Stimulated activated naive B cell treated with anti-CD40 and anti-IgM and Interleukin-4, amounts not matched to agents 10 μg/mL and 1 μg/mL and 100 μg/mL, for 72 hours (primary cell): ENCODE measurements at regions not wholly inside any gene's neighbourhood (a gene's known extent, or its start where the extent isn't known, plus 50 kb on each side); places are given as distances from the start of the nearest gene placed in this dataset.
A peak's percentile ranks its signal among the peaks of the same experiment; 100 is the strongest.

Experiments
- ATAC-seq, 2 donors: fragments of 150-1000 bp; cut with Tn5 transposase; replicated peaks; 2 replicates each; pipeline ENCODE4 v1.10.0; 2021; ENCODE audit warnings: moderate library complexity in 1 of 2
- DNase-seq: peaks from one replicate; pipeline ENCODE4 v3.0.0; 2021
- H3K27ac Mint-ChIP-seq: one replicate; pipeline ENCODE4 v1.8.0; 2022; ENCODE audit warnings: mild to moderate bottlenecking, mixed read lengths
- H3K27me3 Mint-ChIP-seq, 2 donors: one replicate each; pipeline ENCODE4 v1.8.0; 2022; ENCODE audit warnings: mixed read lengths in 2 of 2
- H3K36me3 Mint-ChIP-seq, 2 donors: one replicate each; pipeline ENCODE4 v1.8.0; 2022; ENCODE audit warnings: mixed read lengths in 2 of 2, mild to moderate bottlenecking in 1 of 2
- H3K4me1 Mint-ChIP-seq, 2 donors: one replicate each; pipeline ENCODE4 v1.8.0; 2022; ENCODE audit warnings: mixed read lengths in 2 of 2, mild to moderate bottlenecking in 1 of 2
- H3K4me3 Mint-ChIP-seq, 2 donors: one replicate each; pipeline ENCODE4 v1.8.0; 2022; ENCODE audit warnings: mild to moderate bottlenecking in 2 of 2, mixed read lengths in 2 of 2, moderate library complexity in 1 of 2
- H3K9me3 Mint-ChIP-seq, 2 donors: one replicate each; pipeline ENCODE4 v1.8.0; 2022; ENCODE audit warnings: mixed read lengths in 2 of 2, mild to moderate bottlenecking in 1 of 2

- H3K27ac Mint-ChIP-seq: no peak overlapping the region
- ATAC-seq: no peak
- peaks cover 0 to 3% of the 10 kb centered on the region in 2 donors for H3K36me3 Mint-ChIP-seq
- no peaks in the 10 kb centered on the region for H3K4me1 Mint-ChIP-seq
- no peak overlapping the region for H3K4me3 Mint-ChIP-seq
- H3K9me3 Mint-ChIP-seq: peaks cover 20 to 42% of the 10 kb centered on the region in 2 donors
- peaks cover 7 to 11% of the 10 kb centered on the region in 2 donors for H3K27me3 Mint-ChIP-seq
- no peak for DNase-seq
These were observed 100.1 kb downstream of the ATP23 start for GRCh38 chr12:58041441-58041840.

GRCh38 chr12:58044966-58045365 lies 103.6 kb downstream of the ATP23 start:
- H3K27ac Mint-ChIP-seq: no peak overlapping the region
- H3K4me3 Mint-ChIP-seq: no peak overlapping the region
- DNase-seq (no peak), ATAC-seq (no peak)
- peaks cover 15 to 29% of the 10 kb centered on the region in 2 donors for H3K9me3 Mint-ChIP-seq
- peaks cover 0 to 3% of the 10 kb centered on the region in 2 donors for H3K36me3 Mint-ChIP-seq
- peaks cover 13 to 22% of the 10 kb centered on the region in 2 donors for H3K27me3 Mint-ChIP-seq
- no peaks in the 10 kb centered on the region for H3K4me1 Mint-ChIP-seq

- DNase-seq: no peak
- Mint-ChIP-seq H3K9me3 (peaks cover 22 to 27% of the 10 kb centered on the region in 2 donors), H3K4me1 (no peaks in the 10 kb centered on the region), H3K27me3 (peaks cover 13 to 22% of the 10 kb centered on the region in 2 donors), H3K27ac (no peak overlapping the region), H3K36me3 (peaks cover 0 to 3% of the 10 kb centered on the region in 2 donors), H3K4me3 (no peak overlapping the region)
- peak in 1 of 2 donors; percentile 12 for ATAC-seq
These were observed 104.9 kb downstream of the ATP23 start for GRCh38 chr12:58046271-58046670.

GRCh38 chr12:58051378-58051777 lies 110.0 kb downstream of the ATP23 start:
- Mint-ChIP-seq H3K4me3 (no peak overlapping the region), H3K36me3 (peaks cover under 1 to 3% of the 10 kb centered on the region in 2 donors), H3K4me1 (no peaks in the 10 kb centered on the region), H3K9me3 (peaks cover 21 to 28% of the 10 kb centered on the region in 2 donors), H3K27ac (no peak overlapping the region), H3K27me3 (peaks cover 7 to 12% of the 10 kb centered on the region in 2 donors)
- DNase-seq (no peak), ATAC-seq (no peak)

- no peak overlapping the region for H3K4me3 Mint-ChIP-seq
- H3K27ac Mint-ChIP-seq: no peak overlapping the region
- peaks cover 0 to 3% of the 10 kb centered on the region in 2 donors for H3K9me3 Mint-ChIP-seq
- H3K36me3 Mint-ChIP-seq: no peaks in the 10 kb centered on the region
- no peaks in the 10 kb centered on the region for H3K4me1 Mint-ChIP-seq
- ATAC-seq (no peak), DNase-seq (no peak)
- H3K27me3 Mint-ChIP-seq: peaks cover 0 to 5% of the 10 kb centered on the region in 2 donors
These were observed 123.3 kb downstream of the ATP23 start for GRCh38 chr12:58064666-58065065.

- Mint-ChIP-seq H3K36me3 (no peaks in the 10 kb centered on the region), H3K9me3 (peaks cover 0 to 3% of the 10 kb centered on the region in 2 donors), H3K27me3 (no peaks in the 10 kb centered on the region), H3K4me3 (no peak overlapping the region), H3K27ac (no peak overlapping the region), H3K4me1 (no peaks in the 10 kb centered on the region)
- ATAC-seq (no peak), DNase-seq (no peak)
These were observed 124.9 kb downstream of the ATP23 start for GRCh38 chr12:58066296-58066695.

GRCh38 chr12:58067610-58068387 lies 126.4 kb downstream of the ATP23 start:
- peaks cover 0 to 3% of the 10 kb centered on the region in 2 donors for H3K9me3 Mint-ChIP-seq
- ATAC-seq (no peak), DNase-seq (no peak)

GRCh38 chr12:58068706-58069105 lies 127.3 kb downstream of the ATP23 start:
- H3K4me3 Mint-ChIP-seq: no peak overlapping the region
- H3K4me1 Mint-ChIP-seq: no peaks in the 10 kb centered on the region
- DNase-seq (no peak), ATAC-seq (no peak)
- H3K9me3 Mint-ChIP-seq: peaks cover 2 to 3% of the 10 kb centered on the region in 2 donors
- H3K27ac Mint-ChIP-seq: no peak overlapping the region
- no peaks in the 10 kb centered on the region for H3K36me3 Mint-ChIP-seq
- H3K27me3 Mint-ChIP-seq: no peaks in the 10 kb centered on the region

More at GRCh38 chr12:58067610-58068387, 126.4 kb downstream of the ATP23 start:
- H3K4me3 Mint-ChIP-seq: no peak overlapping the region
- no peaks in the 10 kb centered on the region for H3K27me3 Mint-ChIP-seq
- H3K36me3 Mint-ChIP-seq: no peaks in the 10 kb centered on the region
- no peak overlapping the region for H3K27ac Mint-ChIP-seq
- no peaks in the 10 kb centered on the region for H3K4me1 Mint-ChIP-seq

- Mint-ChIP-seq H3K9me3 (peaks cover 2 to 3% of the 10 kb centered on the region in 2 donors), H3K36me3 (no peaks in the 10 kb centered on the region), H3K27ac (no peak overlapping the region), H3K4me1 (no peaks in the 10 kb centered on the region), H3K27me3 (no peaks in the 10 kb centered on the region), H3K4me3 (no peak overlapping the region)
- ATAC-seq (no peak), DNase-seq (no peak)
These were observed 128.0 kb downstream of the ATP23 start for GRCh38 chr12:58069268-58069963.

- peaks cover 2 to 3% of the 10 kb centered on the region in 2 donors for H3K9me3 Mint-ChIP-seq
- no peak overlapping the region for H3K27ac Mint-ChIP-seq
- DNase-seq (no peak), ATAC-seq (no peak)
- H3K27me3 Mint-ChIP-seq: peaks cover 0 to 4% of the 10 kb centered on the region in 2 donors
- no peaks in the 10 kb centered on the region for H3K4me1 Mint-ChIP-seq
- H3K36me3 Mint-ChIP-seq: no peaks in the 10 kb centered on the region
- H3K4me3 Mint-ChIP-seq: no peak overlapping the region
These were observed 130.6 kb downstream of the ATP23 start for GRCh38 chr12:58071994-58072393.

- no peaks in the 10 kb centered on the region for H3K4me1 Mint-ChIP-seq
- H3K36me3 Mint-ChIP-seq: no peaks in the 10 kb centered on the region
- no peak for ATAC-seq
- H3K9me3 Mint-ChIP-seq: peaks cover 0 to 2% of the 10 kb centered on the region in 2 donors
- no peak overlapping the region for H3K4me3 Mint-ChIP-seq
- peaks cover 5% of the 10 kb centered on the region in 2 donors for H3K27me3 Mint-ChIP-seq
- no peak for DNase-seq
- H3K27ac Mint-ChIP-seq: no peak overlapping the region
These were observed 132.9 kb downstream of the ATP23 start for GRCh38 chr12:58074259-58074658.

GRCh38 chr12:58079806-58080205 lies 138.4 kb downstream of the ATP23 start:
- H3K4me3 Mint-ChIP-seq: no peak overlapping the region
- H3K27me3 Mint-ChIP-seq: peaks cover 5 to 11% of the 10 kb centered on the region in 2 donors
- DNase-seq (no peak), ATAC-seq (no peak)
- H3K27ac Mint-ChIP-seq: no peak overlapping the region
- no peaks in the 10 kb centered on the region for H3K4me1 Mint-ChIP-seq
- no peaks in the 10 kb centered on the region for H3K9me3 Mint-ChIP-seq
- no peaks in the 10 kb centered on the region for H3K36me3 Mint-ChIP-seq

- ATAC-seq: no peak
- Mint-ChIP-seq H3K27ac (no peak overlapping the region), H3K36me3 (no peaks in the 10 kb centered on the region), H3K27me3 (peaks cover 5 to 19% of the 10 kb centered on the region in 2 donors), H3K4me1 (no peaks in the 10 kb centered on the region), H3K9me3 (no peaks in the 10 kb centered on the region), H3K4me3 (no peak overlapping the region)
- DNase-seq: no peak
These were observed 140.1 kb downstream of the ATP23 start for GRCh38 chr12:58081488-58081887.

GRCh38 chr12:58082996-58083395 lies 141.6 kb downstream of the ATP23 start:
- Mint-ChIP-seq H3K4me3 (no peak overlapping the region), H3K36me3 (no peaks in the 10 kb centered on the region), H3K9me3 (peaks cover 0 to 1% of the 10 kb centered on the region in 2 donors), H3K27me3 (peaks cover 11 to 20% of the 10 kb centered on the region in 2 donors), H3K27ac (no peak overlapping the region), H3K4me1 (no peaks in the 10 kb centered on the region)
- ATAC-seq: no peak
- no peak for DNase-seq

GRCh38 chr12:58086006-58086405 lies 144.6 kb downstream of the ATP23 start:
- Mint-ChIP-seq H3K27ac (no peak overlapping the region), H3K36me3 (no peaks in the 10 kb centered on the region), H3K4me3 (no peak overlapping the region), H3K9me3 (peaks cover 0 to 1% of the 10 kb centered on the region in 2 donors), H3K27me3 (peaks cover 10 to 14% of the 10 kb centered on the region in 2 donors), H3K4me1 (no peaks in the 10 kb centered on the region)
- DNase-seq (no peak), ATAC-seq (no peak)
